Neural cell (in vitro differentiated cells): ENCODE measurements at regions not wholly inside any gene's neighbourhood (a gene's known extent, or its start where the extent isn't known, plus 50 kb on each side); places are given as distances from the start of the nearest gene placed in this dataset.
"Not testable (repeated sequence)": the region's sequence is repeated elsewhere in the genome, so short reads cannot be mapped to it uniquely, and the experiment has no call there.

Source experiments
- H2AFZ ChIP-seq: fragments of 200-600, 300-800 bp; sonication (generic), shearing (Covaris generic); 2 replicates; pipeline ENCODE4 v1.6.0; 2014; ENCODE audit warnings: low read depth, mild to moderate bottlenecking, antibody characterized with exemption, low read length, moderate library complexity
- H3F3A ChIP-seq: fragments of 200-600 bp; shearing (Covaris generic); 2 replicates; pipeline ENCODE4 v1.6.1; 2016; ENCODE audit warnings: mild to moderate bottlenecking, moderate library complexity, mixed read lengths, antibody characterized with exemption, low read length; ENCODE audit not compliant: insufficient read depth, poor library complexity, severe bottlenecking
- H3K27ac ChIP-seq: fragments of 200-600, 300-800 bp; sonication (generic), shearing (Covaris generic); 2 replicates; pipeline ENCODE4 v1.5.1; 2014; ENCODE audit warnings: mild to moderate bottlenecking, low read length, moderate library complexity
- H3K27me3 ChIP-seq: fragments of 300-800, 200-600 bp; sonication (generic), shearing (Covaris generic); 2 replicates; pipeline ENCODE4 v1.6.0; 2014; ENCODE audit warnings: mild to moderate bottlenecking, low read depth, low read length, moderate library complexity; ENCODE audit not compliant: insufficient read depth
- H3K36me3 ChIP-seq: fragments of 300-800, 200-600 bp; sonication (generic), shearing (Covaris generic); 2 replicates; pipeline ENCODE4 v1.5.1; 2014; ENCODE audit warnings: mild to moderate bottlenecking, antibody characterized with exemption, low read length, moderate library complexity; ENCODE audit not compliant: insufficient read depth
- H3K4me2 ChIP-seq: fragments of 300-800, 200-600 bp; sonication (generic), shearing (Covaris generic); 2 replicates; pipeline ENCODE4 v1.6.0; 2014; ENCODE audit warnings: mild to moderate bottlenecking, low read length
- H3K4me3 ChIP-seq: fragments of 300-800, 200-600 bp; sonication (generic), shearing (Covaris generic); 2 replicates; pipeline ENCODE4 v1.5.1; 2014; ENCODE audit warnings: mild to moderate bottlenecking, low read length, moderate library complexity
- H3K79me2 ChIP-seq: fragments of 200-600 bp; shearing (Covaris generic); replicated peaks from 2 replicates; pipeline ENCODE4 v1.6.0; 2014; ENCODE audit warnings: mild to moderate bottlenecking, low read length, moderate library complexity; ENCODE audit not compliant: insufficient read depth
- H3K9ac ChIP-seq: fragments of 300-800, 200-600 bp; sonication (generic), shearing (Covaris generic); 2 replicates; pipeline ENCODE4 v1.6.1; 2016; ENCODE audit warnings: mild to moderate bottlenecking, low read length, mixed read lengths
- H3K9me2 ChIP-seq: fragments of 200-600 bp; shearing (Covaris generic); 2 replicates; pipeline ENCODE4 v1.6.1; 2016; ENCODE audit warnings: mild to moderate bottlenecking, low read length, mixed read lengths; ENCODE audit not compliant: insufficient read depth
- H3K9me3 ChIP-seq: fragments of 200-600, 300-800 bp; sonication (generic), shearing (Covaris generic); 2 replicates; pipeline ENCODE4 v1.6.1; 2016; ENCODE audit warnings: mild to moderate bottlenecking, mixed run types, low read length, moderate library complexity, mixed read lengths
- H4K20me1 ChIP-seq: fragments of 200-600 bp; shearing (Covaris generic); 2 replicates; pipeline ENCODE4 v1.6.1; 2016; ENCODE audit warnings: mild to moderate bottlenecking, mixed run types; ENCODE audit not compliant: insufficient read depth

GRCh38 chr21:10343146-10343935, 178.0 kb upstream of the TPTE start:
- not testable (repeated sequence) for H3K4me2 ChIP-seq, H4K20me1 ChIP-seq, H3K9ac ChIP-seq, H3K4me3 ChIP-seq, H3K9me2 ChIP-seq, H3K27ac ChIP-seq, H3K36me3 ChIP-seq, H2AFZ ChIP-seq, H3K79me2 ChIP-seq, H3K27me3 ChIP-seq, H3F3A ChIP-seq
- H3K9me3 ChIP-seq, result peaks cover 33% of the 10 kb centered on the region

- H3K36me3 ChIP-seq, H3K27me3 ChIP-seq, H3K79me2 ChIP-seq, H3K27ac ChIP-seq, H2AFZ ChIP-seq, H3K4me2 ChIP-seq, H3K9me2 ChIP-seq, H3F3A ChIP-seq, H3K9ac ChIP-seq, H3K4me3 ChIP-seq, H4K20me1 ChIP-seq: not testable (repeated sequence)
- peaks cover 27% of the 10 kb centered on the region for H3K9me3 ChIP-seq
These were observed 177.1 kb upstream of the TPTE start for GRCh38 chr21:10344266-10344665.

- H3K9ac ChIP-seq, H3K4me3 ChIP-seq, H3K36me3 ChIP-seq, H4K20me1 ChIP-seq, H3K27me3 ChIP-seq, H3K79me2 ChIP-seq, H3K9me2 ChIP-seq, H3K4me2 ChIP-seq, H3K27ac ChIP-seq, H2AFZ ChIP-seq, H3F3A ChIP-seq: not testable (repeated sequence)
- peaks cover 27% of the 10 kb centered on the region for H3K9me3 ChIP-seq
These were observed 176.2 kb upstream of the TPTE start for GRCh38 chr21:10345178-10345612.

GRCh38 chr21:10346249-10346648, 175.1 kb upstream of the TPTE start:
- not testable (repeated sequence) for H4K20me1 ChIP-seq, H3K4me2 ChIP-seq, H2AFZ ChIP-seq, H3K9me2 ChIP-seq, H3F3A ChIP-seq, H3K27ac ChIP-seq, H3K79me2 ChIP-seq, H3K27me3 ChIP-seq, H3K4me3 ChIP-seq, H3K9ac ChIP-seq, H3K36me3 ChIP-seq
- peaks cover 27% of the 10 kb centered on the region for H3K9me3 ChIP-seq

GRCh38 chr21:10346933-10347615, 174.3 kb upstream of the TPTE start:
- H3K9me2 ChIP-seq, H3K27ac ChIP-seq, H3K36me3 ChIP-seq, H3F3A ChIP-seq, H3K79me2 ChIP-seq, H3K27me3 ChIP-seq, H3K9ac ChIP-seq, H3K4me2 ChIP-seq, H3K4me3 ChIP-seq, H4K20me1 ChIP-seq, H2AFZ ChIP-seq: not testable (repeated sequence)
- peaks cover 27% of the 10 kb centered on the region for H3K9me3 ChIP-seq

GRCh38 chr21:10347675-10348074, 173.7 kb upstream of the TPTE start:
- not testable (repeated sequence) for H3K4me3 ChIP-seq, H3K4me2 ChIP-seq, H3K79me2 ChIP-seq, H2AFZ ChIP-seq, H3K9ac ChIP-seq, H3K9me2 ChIP-seq, H3K36me3 ChIP-seq, H3K27me3 ChIP-seq, H3K27ac ChIP-seq, H4K20me1 ChIP-seq, H3F3A ChIP-seq
- peaks cover 27% of the 10 kb centered on the region for H3K9me3 ChIP-seq

GRCh38 chr21:10348150-10348549, 173.2 kb upstream of the TPTE start:
- not testable (repeated sequence) for H3F3A ChIP-seq, H3K9ac ChIP-seq, H3K27me3 ChIP-seq, H3K9me2 ChIP-seq, H2AFZ ChIP-seq, H3K79me2 ChIP-seq, H3K4me2 ChIP-seq, H3K4me3 ChIP-seq, H3K36me3 ChIP-seq, H4K20me1 ChIP-seq, H3K27ac ChIP-seq
- H3K9me3 ChIP-seq, result peaks cover 25% of the 10 kb centered on the region
